NCI-H2196 (cell line): ENCODE measurements at regions not wholly inside any gene's neighbourhood (a gene's known extent, or its start where the extent isn't known, plus 50 kb on each side); places are given as distances from the start of the nearest gene placed in this dataset.
"Not testable (repeated sequence)": the region's sequence is repeated elsewhere in the genome, so short reads cannot be mapped to it uniquely, and the experiment has no call there.

Source experiments
- DNase-seq: peaks from one replicate; lab custom pipeline; 2025; ENCODE audit not compliant: unreplicated experiment; lab: John Stamatoyannopoulos, UW

DNA sequence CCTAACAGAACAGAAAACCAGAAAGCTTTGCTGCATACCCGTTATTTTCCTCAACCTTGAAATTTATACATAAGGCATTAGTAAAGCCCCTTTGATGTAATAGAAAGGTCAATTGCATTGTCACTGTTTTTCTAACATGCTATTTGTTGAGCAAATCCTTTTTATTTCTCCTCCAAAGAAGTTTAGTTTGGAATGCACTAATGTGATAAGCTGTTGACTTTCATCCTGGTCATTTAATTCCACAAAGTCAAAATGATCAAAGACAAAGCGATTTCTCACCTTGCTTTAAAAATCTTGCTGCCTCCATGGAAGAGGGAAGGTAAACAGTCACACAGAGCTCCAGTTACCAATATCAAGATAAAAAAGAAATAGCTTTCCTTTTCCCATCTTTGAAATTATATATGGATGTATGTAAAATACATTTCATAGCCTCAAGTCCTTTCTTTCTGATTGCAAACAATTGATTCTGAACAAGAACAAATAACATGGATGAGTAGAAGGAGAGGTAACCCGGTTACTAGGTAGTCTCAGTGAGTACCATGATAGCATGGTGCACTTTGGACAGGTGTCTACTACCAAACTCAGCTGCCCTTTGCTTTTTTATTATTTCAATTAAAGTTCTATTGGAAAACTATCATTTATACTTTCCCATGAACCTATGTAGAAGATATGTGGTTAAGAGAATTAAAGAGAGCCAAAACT lies 452.7 kb downstream of the STK39 start:
- no peak for DNase-seq

DNA sequence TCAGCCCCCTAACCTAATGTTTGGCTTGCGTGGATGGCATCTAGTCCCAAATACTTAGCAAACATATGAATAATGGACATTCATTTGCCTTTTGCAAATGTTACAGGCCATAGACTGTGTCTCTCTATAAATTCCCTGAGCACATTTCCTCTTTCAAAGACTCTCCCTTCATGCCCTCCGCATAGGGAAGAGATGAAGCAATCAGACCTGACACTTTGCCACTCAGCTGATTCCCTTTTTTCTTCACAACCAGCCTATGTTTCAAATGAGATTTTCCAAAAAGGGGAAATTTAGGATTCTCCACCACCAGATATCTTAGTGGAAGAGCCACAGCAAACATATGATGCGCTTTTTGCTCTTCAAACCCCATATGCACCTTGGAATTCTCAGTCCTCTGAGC lies 453.7 kb downstream of the STK39 start:
- no peak for DNase-seq

DNA sequence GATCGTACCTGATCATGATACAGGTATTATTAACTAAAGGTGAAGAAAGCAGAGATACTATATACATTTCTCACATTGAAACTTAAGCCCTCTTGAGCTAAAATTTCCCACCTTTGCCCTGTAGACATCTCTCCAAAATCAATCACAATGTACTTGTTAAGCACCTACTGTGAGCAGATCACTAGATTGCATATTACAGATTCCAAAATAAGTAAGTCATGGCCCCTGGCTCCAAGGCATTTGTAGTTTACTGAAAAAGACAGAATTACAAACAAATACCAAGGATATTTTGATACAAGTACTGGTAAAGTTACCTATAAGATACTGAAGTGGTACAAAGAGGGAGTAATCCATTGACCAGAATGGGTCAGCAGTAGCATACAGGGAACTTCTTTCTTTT lies 455.3 kb downstream of the STK39 start:
- no peak for DNase-seq

DNA sequence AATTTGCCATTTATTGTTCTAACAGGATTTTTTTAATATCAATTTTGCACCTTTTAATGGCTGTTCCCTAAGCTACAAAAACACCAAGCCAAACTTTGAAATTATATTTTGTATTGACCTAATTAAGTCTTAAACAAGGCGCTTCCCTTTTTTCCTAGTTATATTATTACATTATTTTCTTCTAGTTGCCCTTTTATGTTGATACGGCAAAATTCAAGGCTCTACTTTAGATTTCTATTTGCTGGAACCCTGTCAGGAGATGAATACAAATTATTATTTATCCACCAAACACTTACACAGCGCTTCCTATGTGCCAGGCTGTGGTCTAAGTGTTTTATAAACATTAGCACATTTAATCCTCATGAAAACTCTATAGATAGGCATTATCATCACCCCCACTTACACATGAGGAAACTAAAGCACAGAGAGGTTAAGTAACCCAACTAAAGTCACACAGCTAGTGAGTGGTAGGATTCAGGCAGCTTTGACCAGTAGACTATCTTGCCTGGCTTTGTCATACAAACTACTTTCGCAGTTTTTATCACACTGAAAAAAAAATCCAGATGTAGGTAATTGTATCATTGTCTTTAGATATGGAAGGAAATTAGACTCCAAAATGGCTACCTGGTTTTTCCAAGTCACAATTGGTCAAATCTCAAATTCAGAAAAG lies 456.5 kb downstream of the STK39 start:
- DNase-seq = no peak

- no peak for DNase-seq
Observed at GRCh38 chr2:167790189-167790588, 457.2 kb downstream of the STK39 start.

- DNase-seq = no peak
Observed at GRCh38 chr2:167787562-167787961, 459.8 kb downstream of the STK39 start.

- DNase-seq = no peak
Observed at GRCh38 chr2:167787021-167787420, 460.4 kb downstream of the STK39 start.

- no peak for DNase-seq
Observed at GRCh38 chr2:167785606-167786216, 461.7 kb downstream of the STK39 start.

DNA sequence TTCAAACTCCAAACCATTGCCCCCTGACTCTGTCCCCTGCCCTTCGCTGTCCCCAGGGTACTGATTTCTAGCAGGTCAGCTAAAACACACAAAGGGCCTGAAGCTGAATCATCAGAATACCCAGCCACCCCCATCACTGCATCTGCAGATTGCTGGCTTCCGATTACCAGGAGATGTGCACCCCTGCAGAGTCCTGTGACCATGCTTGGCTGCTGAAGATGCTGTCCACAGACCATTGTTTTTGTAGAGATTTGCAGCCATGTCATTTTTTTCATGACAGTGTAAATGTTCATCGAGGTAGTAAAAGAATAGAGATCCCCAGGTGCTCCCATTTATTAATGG lies 463.3 kb downstream of the STK39 start:
- no peak for DNase-seq

DNA sequence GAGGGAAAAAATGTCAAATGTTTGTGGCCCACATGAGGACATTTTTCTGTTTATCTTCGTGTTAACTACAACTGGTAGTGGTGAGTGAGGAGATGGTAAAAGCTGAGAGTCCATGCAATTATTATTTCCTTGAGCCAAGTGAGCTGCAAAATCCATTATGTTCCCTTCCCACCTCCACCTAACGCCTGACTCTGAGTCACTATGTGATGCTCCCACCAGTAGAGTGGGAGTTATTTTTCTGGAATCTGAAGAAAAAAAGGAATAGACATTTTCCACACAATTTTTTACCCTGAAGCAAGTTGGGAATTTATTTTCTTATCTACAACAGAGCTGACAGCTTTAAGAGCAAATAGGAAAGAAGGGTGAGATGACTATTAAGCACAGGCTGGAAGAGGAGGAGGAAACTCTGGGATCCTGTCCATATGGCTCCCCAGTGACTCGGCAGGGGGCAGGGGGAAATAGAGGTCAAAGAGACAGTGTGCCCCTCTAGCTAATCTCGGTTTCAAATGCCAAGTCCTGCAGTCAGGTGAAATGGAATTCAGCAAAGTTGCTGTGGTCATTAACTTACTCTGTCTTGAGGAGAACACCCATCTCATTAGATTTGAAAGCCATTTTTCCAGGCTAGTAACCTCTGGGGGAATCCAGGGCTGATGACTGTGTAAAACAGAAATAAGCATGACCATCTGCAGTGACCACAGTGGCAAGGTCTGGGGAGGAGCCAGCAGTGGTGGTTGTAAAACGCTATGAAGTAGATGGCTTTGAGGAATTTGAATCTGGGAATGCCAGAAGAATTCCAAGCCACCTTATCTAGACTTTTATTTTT lies 463.9 kb downstream of the STK39 start:
- no peak for DNase-seq

DNA sequence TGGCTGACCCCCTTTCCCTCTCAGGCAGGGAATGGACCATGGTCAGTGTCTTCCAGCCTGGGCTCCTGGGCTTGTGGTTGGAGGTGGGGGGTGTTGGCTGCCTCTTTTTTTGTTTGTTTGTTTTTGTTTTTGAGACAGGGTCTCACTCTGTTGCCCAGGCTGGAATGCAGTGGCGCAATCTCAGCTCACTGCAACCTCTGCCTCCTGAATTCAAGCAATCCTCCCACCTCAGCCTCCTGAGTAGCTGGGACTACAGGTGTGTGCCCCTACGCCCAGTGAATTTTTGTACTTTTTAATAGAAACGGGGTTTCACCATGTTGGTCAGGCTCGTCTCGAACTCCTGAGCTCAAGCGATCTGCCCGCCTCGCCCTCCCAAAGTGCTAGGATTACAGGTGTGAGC lies 465.8 kb downstream of the STK39 start:
- DNase-seq = not testable (repeated sequence)

DNA sequence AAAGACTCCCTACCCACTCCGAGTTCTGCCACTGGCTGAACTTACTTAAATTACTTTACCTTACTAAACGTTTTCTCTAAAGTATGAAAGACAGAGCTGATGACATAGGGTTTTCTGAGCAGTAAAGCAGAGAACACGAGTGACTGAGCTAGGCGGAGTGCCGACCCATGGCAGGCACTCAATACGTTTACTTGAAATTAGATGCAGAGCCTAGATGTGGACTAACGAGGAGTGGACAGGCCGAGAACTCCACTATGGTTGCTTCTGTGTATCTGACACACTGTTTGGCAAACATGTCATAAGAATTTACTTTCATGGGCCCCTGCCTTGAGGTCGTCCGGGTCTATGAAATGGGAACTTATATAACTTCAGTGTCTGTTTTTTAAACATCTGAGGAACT lies 471.0 kb downstream of the STK39 start:
- DNase-seq = no peak

DNA sequence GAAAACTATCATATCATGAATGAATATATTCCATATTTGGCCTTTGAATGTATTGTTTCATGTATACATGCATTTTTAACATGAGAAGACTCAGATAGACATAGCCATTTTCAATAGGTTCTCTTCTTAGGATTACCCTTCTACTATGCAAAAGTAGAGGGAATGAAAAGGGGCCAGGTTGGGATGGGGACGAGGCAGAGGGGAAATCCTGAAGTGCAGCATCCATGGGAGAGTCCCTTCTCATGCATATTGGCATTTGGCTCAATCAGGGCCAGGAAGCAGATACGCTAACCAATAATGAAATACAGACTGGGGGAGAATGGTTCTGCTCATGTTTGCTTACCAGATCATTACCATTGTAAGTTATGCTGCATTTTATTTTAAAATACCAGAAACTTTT lies 475.8 kb downstream of the STK39 start:
- no peak for DNase-seq

- DNase-seq = no peak
Observed at GRCh38 chr2:167769020-167769419, 478.4 kb downstream of the STK39 start.

- no peak for DNase-seq
Observed at GRCh38 chr2:167767830-167768229, 479.6 kb downstream of the STK39 start.

GRCh38 chr2:167764772-167765341 lies 482.5 kb downstream of the STK39 start:
- no peak for DNase-seq

- no peak for DNase-seq
Observed at GRCh38 chr2:167761465-167762136, 485.8 kb downstream of the STK39 start.

- DNase-seq = no peak
Observed at GRCh38 chr2:167759531-167759930, 487.9 kb downstream of the STK39 start.

- no peak for DNase-seq
Observed at GRCh38 chr2:167758292-167758691, 489.1 kb downstream of the STK39 start.

- no peak for DNase-seq
Observed at GRCh38 chr2:167756446-167756845, 490.9 kb downstream of the STK39 start.

GRCh38 chr2:167753142-167753541 lies 494.3 kb downstream of the STK39 start:
- DNase-seq = no peak
